Stimulated activated CD8-positive, alpha-beta memory T cell treated with anti-CD3 and anti-CD28 coated beads, Interleukin-4, amount 100 ng/mL, for 48 hours (primary cell): ENCODE measurements at regions not wholly inside any gene's neighbourhood (a gene's known extent, or its start where the extent isn't known, plus 50 kb on each side); places are given as distances from the start of the nearest gene placed in this dataset.

Experiments used
- DNase-seq: peaks from one replicate; pipeline ENCODE4 v3.0.0-alpha.2; 2020

- no peak for DNase-seq
These were observed 110.9 kb downstream of the FOXD1 start for GRCh38 chr5:73337586-73338255.

- no peak for DNase-seq
These were observed 112.2 kb downstream of the FOXD1 start for GRCh38 chr5:73336366-73336765.

GRCh38 chr5:73333944-73334703 is 114.5 kb downstream of the FOXD1 start:
- no peak for DNase-seq

- no peak for DNase-seq
These were observed 118.0 kb downstream of the FOXD1 start for GRCh38 chr5:73330613-73331012.

GRCh38 chr5:73328640-73329039 is 119.9 kb downstream of the FOXD1 start:
- no peak for DNase-seq

GRCh38 chr5:73327908-73328455 is 120.6 kb downstream of the FOXD1 start:
- no peak for DNase-seq

- DNase-seq: no peak
These were observed 123.0 kb downstream of the FOXD1 start for GRCh38 chr5:73325546-73325945.

GRCh38 chr5:73323466-73323865 is 125.1 kb downstream of the FOXD1 start:
- DNase-seq: no peak

GRCh38 chr5:73322437-73323076 is 126.0 kb downstream of the FOXD1 start:
- no peak for DNase-seq

GRCh38 chr5:73321757-73322436 is 126.7 kb downstream of the FOXD1 start:
- no peak for DNase-seq

- no peak for DNase-seq
These were observed 129.5 kb downstream of the FOXD1 start for GRCh38 chr5:73319036-73319435.

- DNase-seq: no peak
These were observed 130.3 kb downstream of the FOXD1 start for GRCh38 chr5:73318308-73318719.

- DNase-seq: no peak
These were observed 131.1 kb downstream of the FOXD1 start for GRCh38 chr5:73317523-73317922.

- no peak for DNase-seq
These were observed 134.0 kb downstream of the FOXD1 start for GRCh38 chr5:73314395-73315257.

- DNase-seq: no peak
These were observed 135.6 kb downstream of the FOXD1 start for GRCh38 chr5:73312872-73313510.

- DNase-seq: no peak
These were observed 136.3 kb downstream of the FOXD1 start for GRCh38 chr5:73312146-73312871.

- DNase-seq: no peak
These were observed 137.1 kb downstream of the FOXD1 start for GRCh38 chr5:73311291-73312110.

- DNase-seq: no peak
These were observed 134.8 kb downstream of the TMEM174 start for GRCh38 chr5:73307645-73308355.

- no peak for DNase-seq
These were observed 133.8 kb downstream of the TMEM174 start for GRCh38 chr5:73306741-73307275.
